NCI-H2171 (cell line): ENCODE measurements at regions not wholly inside any gene's neighbourhood (a gene's known extent, or its start where the extent isn't known, plus 50 kb on each side); places are given as distances from the start of the nearest gene placed in this dataset.
"Not testable (repeated sequence)": the region's sequence is repeated elsewhere in the genome, so short reads cannot be mapped to it uniquely, and the experiment has no call there.

Experiments
- DNase-seq: peaks from one replicate; lab custom pipeline; 2025; lab: John Stamatoyannopoulos, UW

GRCh38 chr5:138702166-138703077, 50.8 kb upstream of the CTNNA1 start:
- DNase-seq: no peak

- no peak for DNase-seq
These were observed 51.5 kb upstream of the CTNNA1 start for GRCh38 chr5:138701678-138702077.

- no peak for DNase-seq
These were observed 52.5 kb upstream of the CTNNA1 start for GRCh38 chr5:138700581-138701362.

- DNase-seq: no peak
These were observed 53.7 kb upstream of the CTNNA1 start for GRCh38 chr5:138699482-138699881.

- DNase-seq: no peak
These were observed 54.5 kb upstream of the CTNNA1 start for GRCh38 chr5:138698713-138699112.

- no peak for DNase-seq
These were observed 55.4 kb upstream of the CTNNA1 start for GRCh38 chr5:138697720-138698360.

GRCh38 chr5:138696501-138696900, 56.7 kb upstream of the CTNNA1 start:
- no peak for DNase-seq

- no peak for DNase-seq
These were observed 57.4 kb upstream of the CTNNA1 start for GRCh38 chr5:138695781-138696180.

GRCh38 chr5:138694146-138694545, 59.1 kb upstream of the CTNNA1 start:
- no peak for DNase-seq

GRCh38 chr5:138692370-138692769, 60.9 kb upstream of the CTNNA1 start:
- no peak for DNase-seq

GRCh38 chr5:138686668-138687067, 66.6 kb upstream of the CTNNA1 start:
- DNase-seq: no peak

GRCh38 chr5:138685193-138685745, 68.0 kb upstream of the CTNNA1 start:
- DNase-seq: no peak

GRCh38 chr5:138682462-138682861, 70.8 kb upstream of the CTNNA1 start:
- DNase-seq: not testable (repeated sequence)

- not testable (repeated sequence) for DNase-seq
These were observed 74.4 kb upstream of the CTNNA1 start for GRCh38 chr5:138678826-138679225.

GRCh38 chr5:138677782-138678181, 75.4 kb upstream of the CTNNA1 start:
- no peak for DNase-seq

GRCh38 chr5:138676556-138677193, 76.5 kb upstream of the CTNNA1 start:
- DNase-seq: no peak

- no peak for DNase-seq
These were observed 77.2 kb upstream of the CTNNA1 start for GRCh38 chr5:138676002-138676401.

- DNase-seq: no peak
These were observed 84.5 kb upstream of the CTNNA1 start for GRCh38 chr5:138668451-138669380.

- DNase-seq: not testable (repeated sequence)
These were observed 85.4 kb upstream of the CTNNA1 start for GRCh38 chr5:138667782-138668331.

GRCh38 chr5:138666226-138666742, 86.9 kb upstream of the CTNNA1 start:
- no peak for DNase-seq
